ENCODE measurements at regions not wholly inside any gene's neighbourhood (a gene's known extent, or its start where the extent isn't known, plus 50 kb on each side); places are given as distances from the start of the nearest gene placed in this dataset.

- H3K27me3 ChIP-seq (ENCODE audit: insufficient read depth, low read depth), result no peaks in the 10 kb centered on the region
- CTCF ChIA-PET, result no interaction called here
These were observed 351.4 kb upstream of the KCNMB2 start for GRCh38 chr3:178184833-178185232.

DNA sequence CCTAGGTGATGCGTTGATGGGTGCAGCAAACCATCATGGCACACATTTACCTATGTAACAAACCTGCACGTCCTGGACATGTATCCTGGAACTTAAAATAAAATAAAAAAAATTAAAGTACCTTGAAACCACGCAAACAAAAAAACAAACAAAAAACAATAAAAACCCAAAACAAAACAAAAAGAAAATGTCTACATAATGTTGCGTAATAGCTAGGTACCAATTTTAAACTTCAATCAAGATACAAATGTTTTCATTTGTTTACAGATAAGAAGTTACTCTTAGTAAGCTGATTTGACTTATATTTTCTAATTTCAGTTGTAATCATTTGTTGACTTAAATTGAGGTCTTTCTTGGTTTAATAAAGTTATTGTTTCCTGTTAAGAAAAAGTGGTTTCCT, 349.6 kb upstream of the KCNMB2 start:
- no peak for TF ChIP-seq EZH2 (IDR thresholded peaks at IDR 0.05; ENCODE audit: low read depth)
- Histone ChIP-seq H4K20me1 (ENCODE audit: insufficient read depth) (no peaks in the 10 kb centered on the region), H3F3A (ENCODE audit: insufficient read depth, low read depth) (no peaks in the 10 kb centered on the region), H3K36me3 (ENCODE audit: low read depth) (no peaks in the 10 kb centered on the region), H2AFZ (no peak overlapping the region), H3K27ac (no peak overlapping the region), H3K4me1 (replicated peaks; ENCODE audit: insufficient read depth) (no peaks in the 10 kb centered on the region), H3K4me3 (no peak overlapping the region), H3K9me3 (ENCODE audit: insufficient read depth, low read depth) (no peaks in the 10 kb centered on the region), H3K79me2 (ENCODE audit: low read depth) (no peaks in the 10 kb centered on the region), H3K27me3 (ENCODE audit: insufficient read depth, low read depth) (no peaks in the 10 kb centered on the region), H3K4me2 (no peak overlapping the region), H3K9me2 (ENCODE audit: insufficient read depth) (no peaks in the 10 kb centered on the region)
- intact Hi-C loops (cut with micrococcal nuclease; ENCODE audit: unreplicated experiment), result no loop called here
- no TSS peak for BruUV-seq (replicated peaks)
- DNase-seq, result peak in 1 of 2 experiments; percentile 18
- ChIA-PET CTCF (no interaction called here), POLR2A (ENCODE audit: unreplicated experiment) (no interaction called here)

More at GRCh38 chr3:178184833-178185232, 351.4 kb upstream of the KCNMB2 start:
- Histone ChIP-seq H3K79me2 (ENCODE audit: low read depth) (no peaks in the 10 kb centered on the region), H3K9me3 (ENCODE audit: insufficient read depth, low read depth) (no peaks in the 10 kb centered on the region), H4K20me1 (ENCODE audit: insufficient read depth) (no peaks in the 10 kb centered on the region), H3K9me2 (ENCODE audit: insufficient read depth) (no peaks in the 10 kb centered on the region), H3K27ac (no peak overlapping the region), H3K4me2 (no peak overlapping the region), H3K4me3 (no peak overlapping the region), H3K36me3 (ENCODE audit: low read depth) (no peaks in the 10 kb centered on the region), H3K4me1 (replicated peaks; ENCODE audit: insufficient read depth) (no peaks in the 10 kb centered on the region), H2AFZ (no peak overlapping the region), H3F3A (ENCODE audit: insufficient read depth, low read depth) (no peaks in the 10 kb centered on the region)
- POLR2A ChIA-PET (ENCODE audit: unreplicated experiment), result no interaction called here
- TF ChIP-seq EZH2 (IDR thresholded peaks at IDR 0.05; ENCODE audit: low read depth) (no peak), CTCF (conservative IDR thresholded peaks at IDR 0.05) (no peak)
- BruUV-seq (replicated peaks), result no TSS peak
- DNase-seq, result no peak
- intact Hi-C loops (cut with micrococcal nuclease; ENCODE audit: unreplicated experiment), result no loop called here

DNA sequence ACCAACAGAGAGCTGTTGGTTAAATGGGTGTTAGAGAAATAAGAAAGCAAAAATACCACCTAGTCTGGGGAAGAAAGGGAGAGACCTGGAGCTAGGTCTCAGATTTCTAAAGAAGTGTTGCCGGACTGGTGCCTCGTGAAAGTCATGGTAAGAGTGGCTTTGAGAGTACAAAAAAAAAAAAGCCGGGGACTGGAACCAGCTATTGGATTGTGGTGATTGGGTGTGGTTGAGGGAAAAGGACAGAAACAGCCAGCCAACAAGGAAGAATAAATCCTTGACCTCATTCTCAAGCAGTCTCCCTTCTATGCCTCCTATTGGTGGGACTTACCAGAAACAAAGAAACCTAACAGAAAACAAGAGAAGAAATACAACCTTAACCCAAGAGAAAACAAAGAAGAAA, 346.4 kb upstream of the KCNMB2 start:
- H3K4me3 ChIP-seq, result no peak overlapping the region
- H3F3A ChIP-seq (ENCODE audit: insufficient read depth, low read depth), result no peaks in the 10 kb centered on the region
- 0 out of 2 replicates have a peak, but pooled peaks cover 3% of the 10 kb centered on the region for H3K9me2 ChIP-seq (ENCODE audit: insufficient read depth)
- H3K27me3 ChIP-seq (ENCODE audit: insufficient read depth, low read depth), result no peaks in the 10 kb centered on the region
- H3K9me3 ChIP-seq (ENCODE audit: insufficient read depth, low read depth), result no peaks in the 10 kb centered on the region
- intact Hi-C loops (cut with micrococcal nuclease; ENCODE audit: unreplicated experiment), result no loop called here
- H3K79me2 ChIP-seq (ENCODE audit: low read depth), result no peaks in the 10 kb centered on the region
- no TSS peak for BruUV-seq (replicated peaks)
- POLR2A ChIA-PET (ENCODE audit: unreplicated experiment), result no interaction called here
- no peak overlapping the region for H3K4me2 ChIP-seq
- 0 out of 2 replicates have a peak overlapping the region, but pooled peaks have one; percentile 18 for H2AFZ ChIP-seq
- CTCF ChIA-PET, result interaction anchor here (0.5 kb wide), 1 partner anchor 172 kb away, joined by 3 read pairs; no protein-coding TSS in a partner anchor
- H3K4me1 ChIP-seq (replicated peaks; ENCODE audit: insufficient read depth), result no peaks in the 10 kb centered on the region
- TF ChIP-seq EZH2 (IDR thresholded peaks at IDR 0.05; ENCODE audit: low read depth), result no peak
- no peak for TF ChIP-seq CTCF (conservative IDR thresholded peaks at IDR 0.05)
- no peaks in the 10 kb centered on the region for H4K20me1 ChIP-seq (ENCODE audit: insufficient read depth)
- H3K36me3 ChIP-seq (ENCODE audit: low read depth), result no peaks in the 10 kb centered on the region
- DNase-seq, result no peak
- no peak overlapping the region for H3K27ac ChIP-seq

DNA sequence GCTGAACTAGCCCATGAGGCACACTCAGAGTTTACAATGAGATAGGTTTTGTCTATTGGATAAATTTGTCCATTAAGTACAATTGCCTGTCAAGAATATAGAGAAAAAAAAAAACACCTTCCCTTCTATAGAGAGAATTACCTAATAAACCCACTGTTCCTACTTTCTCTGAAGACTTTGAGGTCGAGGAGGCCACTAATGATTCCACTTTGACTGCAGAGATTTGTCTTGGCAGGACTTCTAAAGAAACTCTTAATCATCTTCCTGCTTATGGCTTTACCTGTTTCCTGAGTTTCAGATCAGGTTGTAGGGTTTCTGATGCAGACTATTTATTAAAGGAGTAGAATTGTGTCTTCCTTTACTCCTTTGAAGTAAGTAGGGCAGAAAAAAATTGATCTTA, 342.4 kb upstream of the KCNMB2 start:
- BruUV-seq (replicated peaks), result no TSS peak
- no peak overlapping the region for H3K27ac ChIP-seq

More for the DNA sequence above, 342.4 kb upstream of the KCNMB2 start:
- H4K20me1 ChIP-seq (ENCODE audit: insufficient read depth), result no peaks in the 10 kb centered on the region
- H3K36me3 ChIP-seq (ENCODE audit: low read depth), result no peaks in the 10 kb centered on the region
- 0 out of 2 replicates have a peak, but pooled peaks cover 3% of the 10 kb centered on the region for H3K9me2 ChIP-seq (ENCODE audit: insufficient read depth)
- no peak overlapping the region for H3K4me3 ChIP-seq
- peak overlapping the region; percentile 45 for H2AFZ ChIP-seq
- CTCF ChIA-PET, result no interaction called here
- no peaks in the 10 kb centered on the region for H3K27me3 ChIP-seq (ENCODE audit: insufficient read depth, low read depth)
- POLR2A ChIA-PET (ENCODE audit: unreplicated experiment), result no interaction called here
- no peak overlapping the region for H3K4me2 ChIP-seq
- intact Hi-C loops (cut with micrococcal nuclease; ENCODE audit: unreplicated experiment), result no loop called here
- no peaks in the 10 kb centered on the region for H3K79me2 ChIP-seq (ENCODE audit: low read depth)
- H3F3A ChIP-seq (ENCODE audit: insufficient read depth, low read depth), result no peaks in the 10 kb centered on the region
- no peaks in the 10 kb centered on the region for H3K4me1 ChIP-seq (replicated peaks; ENCODE audit: insufficient read depth)
- TF ChIP-seq CTCF (conservative IDR thresholded peaks at IDR 0.05) (no peak), EZH2 (IDR thresholded peaks at IDR 0.05; ENCODE audit: low read depth) (no peak)
- DNase-seq, result no peak
- H3K9me3 ChIP-seq (ENCODE audit: insufficient read depth, low read depth), result no peaks in the 10 kb centered on the region

Data from PC-9 (cell line).